Activated CD8-positive, alpha-beta T cell treated with anti-CD3 and anti-CD28 coated beads for 36 hours (primary cell): ENCODE measurements at regions not wholly inside any gene's neighbourhood (a gene's known extent, or its start where the extent isn't known, plus 50 kb on each side); places are given as distances from the start of the nearest gene placed in this dataset.

Experiments used
- ATAC-seq: fragments of 200-7000 bp; cut with Tn5 transposase; one replicate; pipeline ENCODE4 v1.10.0; 2021; ENCODE audit warnings: mild to moderate bottlenecking, moderate library complexity
- CTCF ChIA-PET: fragments of 350-600 bp; sonication (Branson Sonifier 250); formaldehyde crosslinking; loops from one replicate; lab custom pipeline; 2021; ENCODE audit warnings: antibody characterized with exemption; lab: Charles Lee
- POLR2A ChIA-PET: fragments of 350-600 bp; sonication (Branson Sonifier 250); formaldehyde crosslinking; loops from one replicate; lab custom pipeline; 2021; ENCODE audit warnings: antibody characterized with exemption; lab: Charles Lee
- DNase-seq: peaks from one replicate; pipeline ENCODE4 v3.0.0-alpha.2; 2020
- H3K27ac Mint-ChIP-seq: one replicate; pipeline ENCODE4 v1.8.0; 2021; ENCODE audit warnings: mild to moderate bottlenecking, mixed read lengths
- H3K27me3 Mint-ChIP-seq: one replicate; pipeline ENCODE4 v1.8.0; 2021; ENCODE audit warnings: mixed read lengths
- H3K36me3 Mint-ChIP-seq: one replicate; pipeline ENCODE4 v1.8.0; 2021; ENCODE audit warnings: low read depth, mixed read lengths
- H3K4me1 Mint-ChIP-seq: one replicate; pipeline ENCODE4 v1.8.0; 2021; ENCODE audit warnings: low read depth, mixed read lengths
- H3K4me3 Mint-ChIP-seq: one replicate; pipeline ENCODE4 v1.8.0; 2021; ENCODE audit warnings: mild to moderate bottlenecking, moderate library complexity, mixed read lengths
- H3K9me3 Mint-ChIP-seq: one replicate; pipeline ENCODE4 v1.8.0; 2021; ENCODE audit warnings: mixed read lengths
- intact Hi-C: fragments of 100-400 bp; cut with micrococcal nuclease; formaldehyde crosslinking; loops from one replicate; pipeline ENCODE4 v1.10.0; 2022
- TF ChIP-seq, protein P1 (sequence below): fragments of 200-600 bp; IDR thresholded peaks from one replicate; pipeline ENCODE4 v1.8.0; 2022; ENCODE audit warnings: antibody characterized with exemption, mild to moderate bottlenecking

DNA sequence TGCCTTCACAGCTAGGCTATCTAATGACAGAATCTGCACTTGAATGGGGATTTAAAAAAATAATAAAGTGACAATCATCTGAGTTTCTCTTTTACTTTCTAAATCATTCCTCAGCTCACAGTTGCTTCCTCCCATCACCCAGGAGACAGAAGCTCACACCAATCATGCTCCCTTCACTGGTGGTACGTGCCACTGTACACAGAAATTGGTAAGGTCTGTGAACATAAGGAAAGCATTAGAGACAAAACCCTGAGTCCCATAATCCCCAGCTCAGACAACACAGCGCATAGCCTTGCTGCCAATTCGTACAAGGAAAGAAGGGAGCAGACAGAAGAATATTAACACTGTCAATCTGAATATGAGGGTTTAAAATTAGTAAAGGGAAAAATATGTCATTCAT lies 133.1 kb downstream of the IDS start:
- intact Hi-C loops: no loop called here
- no peaks in the 10 kb centered on the region for H3K4me1 Mint-ChIP-seq
- no peak for ATAC-seq
- peaks cover 2% of the 10 kb centered on the region for H3K27me3 Mint-ChIP-seq
- no peak for DNase-seq
- ChIA-PET POLR2A (no interaction called here), CTCF (no interaction called here)
- no peak overlapping the region for H3K27ac Mint-ChIP-seq
- TF ChIP-seq, protein P1, sequence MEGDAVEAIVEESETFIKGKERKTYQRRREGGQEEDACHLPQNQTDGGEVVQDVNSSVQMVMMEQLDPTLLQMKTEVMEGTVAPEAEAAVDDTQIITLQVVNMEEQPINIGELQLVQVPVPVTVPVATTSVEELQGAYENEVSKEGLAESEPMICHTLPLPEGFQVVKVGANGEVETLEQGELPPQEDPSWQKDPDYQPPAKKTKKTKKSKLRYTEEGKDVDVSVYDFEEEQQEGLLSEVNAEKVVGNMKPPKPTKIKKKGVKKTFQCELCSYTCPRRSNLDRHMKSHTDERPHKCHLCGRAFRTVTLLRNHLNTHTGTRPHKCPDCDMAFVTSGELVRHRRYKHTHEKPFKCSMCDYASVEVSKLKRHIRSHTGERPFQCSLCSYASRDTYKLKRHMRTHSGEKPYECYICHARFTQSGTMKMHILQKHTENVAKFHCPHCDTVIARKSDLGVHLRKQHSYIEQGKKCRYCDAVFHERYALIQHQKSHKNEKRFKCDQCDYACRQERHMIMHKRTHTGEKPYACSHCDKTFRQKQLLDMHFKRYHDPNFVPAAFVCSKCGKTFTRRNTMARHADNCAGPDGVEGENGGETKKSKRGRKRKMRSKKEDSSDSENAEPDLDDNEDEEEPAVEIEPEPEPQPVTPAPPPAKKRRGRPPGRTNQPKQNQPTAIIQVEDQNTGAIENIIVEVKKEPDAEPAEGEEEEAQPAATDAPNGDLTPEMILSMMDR: no peak
- no peaks in the 10 kb centered on the region for H3K9me3 Mint-ChIP-seq
- H3K4me3 Mint-ChIP-seq: no peak overlapping the region
- H3K36me3 Mint-ChIP-seq: no peaks in the 10 kb centered on the region

GRCh38 chrX:149370097-149370496 lies 135.0 kb downstream of the IDS start:
- DNase-seq: no peak
- no peaks in the 10 kb centered on the region for H3K4me1 Mint-ChIP-seq
- H3K9me3 Mint-ChIP-seq: no peaks in the 10 kb centered on the region
- no peak overlapping the region for H3K27ac Mint-ChIP-seq
- CTCF ChIA-PET: no interaction called here
- H3K27me3 Mint-ChIP-seq: peaks cover 2% of the 10 kb centered on the region
- no peaks in the 10 kb centered on the region for H3K36me3 Mint-ChIP-seq
- no peak overlapping the region for H3K4me3 Mint-ChIP-seq
- POLR2A ChIA-PET: no interaction called here
- no peak for ATAC-seq
- intact Hi-C loops: no loop called here
- TF ChIP-seq, protein P1: no peak

GRCh38 chrX:149365552-149365951 lies 139.6 kb downstream of the IDS start:
- Mint-ChIP-seq H3K27me3 (peaks cover 2% of the 10 kb centered on the region), H3K36me3 (no peaks in the 10 kb centered on the region), H3K4me1 (no peaks in the 10 kb centered on the region), H3K27ac (no peak overlapping the region), H3K4me3 (no peak overlapping the region), H3K9me3 (peaks cover 1% of the 10 kb centered on the region)
- ChIA-PET CTCF (no interaction called here), POLR2A (no interaction called here)
- TF ChIP-seq, protein P1: no peak
- no peak for ATAC-seq
- DNase-seq: no peak
- intact Hi-C loops: no loop called here

GRCh38 chrX:149365061-149365460 lies 140.0 kb downstream of the IDS start:
- intact Hi-C loops: no loop called here
- Mint-ChIP-seq H3K27me3 (peaks cover 2% of the 10 kb centered on the region), H3K4me3 (no peak overlapping the region), H3K27ac (no peak overlapping the region), H3K36me3 (no peaks in the 10 kb centered on the region), H3K9me3 (peaks cover 2% of the 10 kb centered on the region), H3K4me1 (no peaks in the 10 kb centered on the region)
- ChIA-PET POLR2A (no interaction called here), CTCF (no interaction called here)
- ATAC-seq: no peak
- DNase-seq: no peak
- TF ChIP-seq, protein P1: no peak

- CTCF ChIA-PET: no interaction called here
- H3K27ac Mint-ChIP-seq: no peak overlapping the region
- H3K4me1 Mint-ChIP-seq: no peaks in the 10 kb centered on the region
- POLR2A ChIA-PET: interaction anchor here (0.6 kb wide), 1 partner anchor 259 kb away, joined by 3 read pairs; no protein-coding TSS in a partner anchor
- no peak overlapping the region for H3K4me3 Mint-ChIP-seq
- TF ChIP-seq, protein P1: no peak
- intact Hi-C loops: no loop called here
- ATAC-seq: no peak
- H3K27me3 Mint-ChIP-seq: peaks cover 2% of the 10 kb centered on the region
- peaks cover 2% of the 10 kb centered on the region for H3K9me3 Mint-ChIP-seq
- DNase-seq: no peak
- no peaks in the 10 kb centered on the region for H3K36me3 Mint-ChIP-seq
Observed at GRCh38 chrX:149363965-149364364, 141.1 kb downstream of the IDS start.
